GM19397 (cell line): ENCODE measurements at regions not wholly inside any gene's neighbourhood (a gene's known extent, or its start where the extent isn't known, plus 50 kb on each side); places are given as distances from the start of the nearest gene placed in this dataset.
A peak's percentile ranks its signal among the peaks of the same experiment; 100 is the strongest.
"Not testable (repeated sequence)": the region's sequence is repeated elsewhere in the genome, so short reads cannot be mapped to it uniquely, and the experiment has no call there.

Experiments
- ATAC-seq: cut with Tn5 transposase; IDR thresholded peaks from one replicate; pipeline ENCODE4 v1.9.1; 2021; ENCODE audit warnings: mild to moderate bottlenecking, moderate library complexity; ENCODE audit not compliant: unreplicated experiment

DNA sequence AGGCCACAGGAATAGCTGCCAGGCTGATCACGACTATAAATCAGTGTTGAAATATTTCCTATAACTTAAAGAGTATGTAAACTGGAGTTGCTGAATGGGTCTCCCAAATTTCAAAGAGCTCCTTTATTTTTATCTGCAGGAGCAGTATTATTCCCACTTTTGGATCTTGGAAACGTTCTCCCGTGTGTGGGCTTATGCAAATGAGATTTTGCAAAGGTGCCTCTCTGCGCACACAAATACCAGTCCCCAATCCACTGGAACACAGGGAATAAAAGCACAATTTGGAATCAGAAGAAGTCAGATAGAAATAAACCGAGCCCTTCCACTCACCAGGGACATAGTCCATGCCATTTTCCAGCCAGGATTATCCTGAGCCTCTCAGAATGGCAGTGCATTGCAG, 350.2 kb upstream of the CELF2 start:
- no peak for ATAC-seq

DNA sequence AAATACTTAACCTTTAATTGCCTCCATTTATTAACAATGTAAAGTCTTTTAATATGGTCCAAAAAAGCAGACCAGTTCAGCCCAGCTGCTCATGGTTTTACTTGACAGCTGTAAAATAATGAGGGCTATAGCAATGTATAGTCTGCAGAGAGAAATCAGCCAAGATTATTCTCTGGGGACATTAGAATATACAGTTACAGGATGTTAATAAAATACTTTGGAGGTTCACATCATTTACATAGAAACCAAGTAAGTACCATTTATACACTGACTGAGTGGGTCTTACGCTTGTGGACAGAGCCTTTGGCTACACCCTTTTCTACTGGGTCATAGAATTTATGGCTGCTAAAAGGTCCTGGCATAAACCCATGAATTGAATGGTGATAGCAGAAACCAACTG, 340.7 kb upstream of the CELF2 start:
- ATAC-seq, result no peak

DNA sequence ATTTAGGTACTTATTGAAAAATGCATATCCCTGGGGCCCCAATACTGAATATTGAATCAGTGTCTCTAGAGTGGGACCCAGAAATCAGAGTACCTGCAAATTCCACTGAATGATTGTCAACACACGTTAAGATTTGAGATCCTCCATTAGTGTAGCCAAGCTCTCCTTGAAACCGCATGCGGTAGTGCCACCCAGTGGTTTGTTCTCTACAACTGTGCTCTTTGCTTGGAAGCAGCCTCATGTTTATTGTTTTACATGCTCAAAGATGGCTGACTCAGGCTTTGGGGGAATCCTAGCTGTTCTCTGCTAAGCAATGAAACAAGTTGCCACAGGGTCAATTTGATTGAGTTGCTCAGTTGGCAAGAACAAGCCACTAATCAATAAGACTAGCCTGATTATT, 340.2 kb upstream of the CELF2 start:
- peak; percentile 60 for ATAC-seq

DNA sequence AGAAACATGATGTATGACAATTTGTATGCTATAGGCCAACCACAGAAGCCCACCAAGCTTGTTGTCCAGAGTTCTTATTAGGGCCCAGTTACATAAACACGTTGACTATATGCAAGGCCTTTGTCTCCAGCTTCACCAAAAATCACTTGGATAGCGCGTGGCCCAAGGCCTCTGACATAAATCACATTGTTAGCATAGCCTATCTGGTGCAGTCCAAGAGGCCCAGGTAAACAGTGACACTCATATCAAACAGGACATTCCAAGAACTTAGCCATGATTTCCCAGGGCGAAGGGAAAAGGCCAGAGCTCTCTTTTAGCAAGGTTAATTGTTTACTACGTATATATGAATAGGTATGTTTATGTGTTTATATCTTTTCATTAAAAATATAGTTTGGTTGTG, 337.2 kb upstream of the CELF2 start:
- ATAC-seq, result no peak

DNA sequence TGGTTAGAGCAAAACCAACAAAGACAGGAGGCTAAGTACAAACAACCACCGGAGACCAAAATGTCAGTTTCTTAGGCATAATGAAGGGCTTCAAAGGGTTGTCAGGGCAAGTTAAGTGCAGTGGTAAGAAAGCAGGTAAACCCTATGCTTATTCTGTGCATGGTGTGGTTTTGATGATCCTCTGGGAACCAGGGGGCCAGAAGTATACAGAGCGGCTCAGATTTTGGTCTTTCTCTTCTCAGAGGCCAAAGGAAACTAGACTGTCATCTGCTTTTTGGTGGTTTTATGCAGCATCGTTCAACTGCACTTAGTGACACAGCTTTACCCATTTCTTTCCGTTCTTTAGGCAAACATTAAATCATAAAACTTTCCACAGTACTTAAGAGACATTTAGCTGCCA, 332.7 kb upstream of the CELF2 start:
- no peak for ATAC-seq

DNA sequence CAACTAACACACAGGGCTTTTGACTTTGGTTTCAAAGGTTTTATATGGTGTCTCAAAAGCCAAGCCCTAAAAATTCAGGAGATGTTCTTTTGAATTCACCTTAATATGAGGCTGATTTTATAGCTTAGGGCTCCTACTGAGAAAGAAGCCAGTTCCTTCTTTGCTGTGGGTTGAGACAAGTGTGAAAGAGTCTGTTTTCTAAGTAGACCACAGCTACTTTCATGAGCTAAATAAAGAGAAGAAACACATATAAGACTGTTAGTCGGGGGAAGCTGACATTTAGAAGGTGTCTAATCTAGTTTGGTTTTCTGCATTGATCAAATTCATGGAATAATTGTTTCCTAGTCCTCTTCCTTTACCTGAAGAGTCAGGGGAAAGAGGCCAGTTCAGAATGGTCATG, 332.1 kb upstream of the CELF2 start:
- no peak for ATAC-seq

DNA sequence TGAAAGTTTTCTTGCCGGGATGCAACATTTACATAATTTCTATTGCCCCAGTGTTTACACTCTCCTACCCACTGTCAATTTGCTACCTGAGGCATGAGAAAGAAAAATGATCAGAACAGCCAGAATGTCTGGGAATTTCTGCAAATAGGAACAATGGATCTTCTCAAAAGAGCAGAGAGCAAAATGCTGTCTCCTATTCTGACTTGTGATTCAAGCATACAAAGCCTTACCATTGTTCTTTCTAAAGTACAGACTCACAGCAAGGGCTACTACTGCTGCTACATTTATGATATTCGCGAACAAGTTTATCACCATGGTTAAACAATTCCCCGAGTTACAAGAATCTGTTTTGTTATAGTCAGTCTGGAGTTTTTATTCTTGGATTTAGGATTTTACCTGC, 329.9 kb upstream of the CELF2 start:
- ATAC-seq, result no peak

DNA sequence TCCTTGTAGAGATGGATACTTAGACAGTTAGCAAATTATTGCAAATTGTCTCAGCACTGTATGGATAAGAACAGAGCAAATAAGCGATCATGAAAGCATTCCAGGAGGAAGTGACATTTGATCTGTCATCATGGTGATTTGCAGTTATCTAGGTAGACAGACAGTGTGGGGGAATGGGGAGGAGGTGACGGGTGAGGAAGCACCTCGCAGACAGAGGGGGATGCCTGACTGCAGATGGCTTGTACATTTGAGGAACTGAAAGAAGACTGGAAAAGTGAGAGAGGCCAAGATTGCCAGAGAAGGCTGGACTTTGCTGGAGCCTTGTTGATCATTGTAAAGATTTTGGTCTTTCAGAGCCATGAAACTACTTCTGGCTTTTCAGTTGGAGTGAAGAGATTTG, 318.2 kb upstream of the CELF2 start:
- ATAC-seq, result no peak

DNA sequence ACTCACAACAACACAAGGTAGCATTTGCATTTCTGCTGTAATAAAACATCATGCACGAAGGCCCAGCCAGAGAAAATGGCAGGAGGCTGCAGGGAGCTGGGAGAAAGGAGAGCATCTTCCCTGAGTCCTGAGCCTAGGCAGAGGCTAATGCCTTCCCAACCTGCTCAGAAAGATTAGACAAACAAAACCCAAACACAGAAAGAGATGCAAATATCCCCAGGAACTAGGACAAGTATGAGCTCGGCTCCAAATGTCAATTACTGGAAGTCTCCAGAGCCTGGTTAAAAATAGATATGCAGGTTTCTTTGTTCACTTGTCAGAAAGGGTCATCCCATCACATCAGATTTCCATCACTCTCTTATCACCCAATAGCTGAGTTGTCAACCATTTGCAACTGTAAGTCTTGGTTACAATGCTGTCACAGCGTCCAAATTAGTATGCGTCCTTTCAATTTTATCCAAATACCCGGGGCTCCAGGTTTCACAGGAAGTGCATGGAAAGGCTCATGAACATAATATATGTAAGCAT, 316.5 kb upstream of the CELF2 start:
- ATAC-seq, result no peak

DNA sequence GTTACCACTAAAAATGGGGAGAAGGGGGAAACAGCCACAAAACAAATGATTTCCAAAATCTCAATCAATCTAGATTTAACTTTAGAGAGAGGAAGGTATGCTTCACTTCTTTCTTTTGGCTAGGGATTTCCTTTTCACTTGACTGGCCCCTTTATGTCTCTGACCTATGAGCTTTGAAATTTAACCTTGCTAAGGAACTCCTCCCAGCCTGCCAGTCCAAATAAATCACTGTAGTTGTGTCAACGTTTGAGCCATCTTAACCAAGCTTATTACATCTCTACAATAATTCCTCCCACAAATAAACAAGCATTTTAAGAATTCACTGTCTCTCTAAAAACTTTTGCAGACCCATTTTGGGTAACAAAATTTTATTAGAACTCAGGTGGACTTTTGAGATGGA, 315.5 kb upstream of the CELF2 start:
- no peak for ATAC-seq

DNA sequence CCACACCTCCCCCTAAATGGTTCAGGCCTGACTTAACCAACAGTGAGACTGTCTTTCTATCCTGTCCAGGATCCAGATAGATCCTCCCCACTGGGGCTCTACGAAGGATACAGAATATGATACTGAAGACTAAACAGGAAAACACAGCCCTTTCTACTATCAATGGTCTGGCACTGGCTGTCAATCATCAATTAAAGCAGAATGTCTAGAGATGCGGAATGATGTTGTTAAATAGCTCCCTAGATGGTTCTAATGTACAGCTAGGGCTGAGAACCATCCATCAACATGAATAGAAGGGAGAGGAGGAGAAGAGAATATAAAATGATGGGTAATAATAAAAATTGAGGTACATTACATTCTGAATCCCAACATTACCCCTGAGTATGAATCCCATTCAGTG, 314.3 kb upstream of the CELF2 start:
- ATAC-seq, result no peak

DNA sequence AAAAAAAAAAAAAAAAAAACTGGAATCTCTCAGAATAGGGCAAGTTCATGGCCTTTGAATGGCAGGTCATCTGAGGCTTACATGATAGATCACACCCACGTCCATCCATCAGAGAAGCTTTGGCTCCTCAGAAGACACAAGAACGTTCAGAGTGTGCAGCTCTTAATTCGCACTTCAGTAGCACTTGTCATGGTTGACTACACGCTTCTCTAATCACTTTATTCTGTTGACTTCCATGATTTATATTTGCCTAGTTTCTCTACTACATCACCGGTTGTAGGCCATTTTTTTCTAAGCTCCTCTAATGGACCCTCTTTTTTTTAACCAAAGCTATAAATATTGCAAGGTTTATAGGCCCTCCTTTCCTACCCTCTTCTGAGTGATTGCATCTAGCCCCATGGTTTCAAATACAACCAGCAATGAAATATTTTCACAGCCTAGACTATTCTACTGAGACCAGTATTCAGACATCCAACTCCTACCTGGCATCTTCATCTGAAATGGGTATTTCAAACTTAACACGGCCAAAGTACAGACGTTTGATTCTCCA, 305.4 kb upstream of the CELF2 start:
- no peak for ATAC-seq

DNA sequence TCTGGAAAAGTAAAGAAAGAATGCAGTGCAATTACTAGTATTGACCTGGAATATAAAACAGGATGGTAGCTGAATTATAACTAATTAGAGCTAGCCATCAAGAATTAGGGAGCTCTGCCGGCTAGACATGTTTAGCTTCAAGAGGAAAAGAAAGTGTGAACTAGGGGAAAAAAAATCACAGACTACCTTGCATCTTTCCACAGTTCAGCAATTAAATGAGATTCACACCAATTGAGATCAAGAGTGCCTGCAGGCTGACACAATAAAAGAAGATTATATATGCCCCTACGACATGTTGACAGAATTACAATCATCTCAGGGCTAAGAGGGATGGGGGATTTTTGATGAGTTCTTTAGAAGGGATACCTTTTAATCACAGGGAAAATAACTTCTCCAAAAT, 303.3 kb upstream of the CELF2 start:
- ATAC-seq, result no peak

DNA sequence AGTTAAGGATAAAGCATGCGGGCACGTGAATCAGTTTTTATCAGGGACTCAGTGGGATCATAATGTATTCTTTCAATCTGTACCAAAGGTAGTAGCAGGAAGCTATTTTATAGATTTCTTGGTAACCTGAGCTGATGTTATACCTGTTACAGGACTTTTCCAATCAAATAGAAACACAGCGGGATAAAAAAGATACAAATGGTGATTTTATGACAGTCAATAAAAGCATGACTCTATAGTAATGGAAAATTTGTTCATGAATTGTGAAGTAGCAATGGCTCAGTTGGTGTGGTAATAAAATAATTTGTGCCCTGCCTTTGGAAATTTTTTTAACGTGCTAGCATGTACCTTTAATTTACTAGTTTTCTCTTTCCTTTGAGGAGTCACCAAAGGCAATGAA, 300.7 kb upstream of the CELF2 start:
- ATAC-seq, result no peak

DNA sequence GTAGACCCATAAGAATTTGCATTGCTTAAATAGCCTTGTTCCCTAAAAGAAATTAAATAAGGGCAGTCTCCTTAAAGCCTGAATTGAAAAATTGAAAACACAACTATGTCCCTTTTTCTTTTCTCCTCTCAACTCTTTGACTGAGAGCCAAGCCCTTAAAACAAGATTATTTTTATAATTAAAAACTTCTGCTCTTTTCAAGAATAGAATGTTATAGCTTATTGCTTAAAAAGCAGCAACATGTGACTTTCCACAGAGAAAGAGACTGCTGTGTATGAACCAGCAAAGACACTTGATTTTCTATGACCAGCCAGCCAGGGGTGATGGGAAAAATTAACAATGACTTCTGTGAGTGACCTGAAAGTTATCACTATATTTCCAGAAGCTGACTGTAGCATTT, 295.2 kb upstream of the CELF2 start:
- no peak for ATAC-seq

DNA sequence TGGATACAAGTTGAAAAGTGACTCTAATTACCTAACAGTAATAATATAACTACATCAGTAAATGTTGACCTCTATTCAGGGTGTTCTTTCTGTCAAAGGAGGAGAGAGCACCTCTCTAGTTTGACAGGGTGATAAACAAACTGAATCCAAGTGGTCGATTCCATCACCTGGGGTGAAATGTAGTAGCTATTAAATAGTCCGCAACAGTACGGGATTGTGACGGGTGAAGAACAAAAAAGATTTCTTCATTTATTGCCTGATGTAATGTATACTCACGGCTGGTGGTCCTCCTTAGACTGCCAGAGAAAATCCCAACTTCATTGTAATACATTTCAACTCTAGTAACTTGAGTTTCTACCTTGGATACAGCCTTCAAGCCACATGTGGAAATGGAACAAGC, 292.5 kb upstream of the CELF2 start:
- ATAC-seq, result no peak

DNA sequence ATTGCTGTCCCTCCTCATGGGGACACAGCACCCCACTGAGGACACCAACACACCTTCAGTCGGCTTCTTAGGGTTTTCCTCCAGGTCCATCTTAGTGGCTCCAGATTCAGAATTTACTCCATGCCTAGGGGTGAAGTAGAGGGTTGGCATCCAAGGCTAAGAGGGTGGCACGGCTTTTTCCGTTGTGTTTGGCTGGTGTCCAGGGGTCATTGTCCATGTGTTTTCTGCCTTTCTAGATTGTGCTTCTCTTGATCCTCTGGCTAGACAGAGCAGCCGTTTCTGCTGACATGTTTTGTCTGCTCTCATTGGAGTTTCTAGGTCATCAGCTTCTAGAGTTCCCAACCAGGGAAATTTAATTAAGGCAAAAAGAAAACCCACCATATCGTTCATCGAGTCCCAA, 291.6 kb upstream of the CELF2 start:
- ATAC-seq, result no peak

DNA sequence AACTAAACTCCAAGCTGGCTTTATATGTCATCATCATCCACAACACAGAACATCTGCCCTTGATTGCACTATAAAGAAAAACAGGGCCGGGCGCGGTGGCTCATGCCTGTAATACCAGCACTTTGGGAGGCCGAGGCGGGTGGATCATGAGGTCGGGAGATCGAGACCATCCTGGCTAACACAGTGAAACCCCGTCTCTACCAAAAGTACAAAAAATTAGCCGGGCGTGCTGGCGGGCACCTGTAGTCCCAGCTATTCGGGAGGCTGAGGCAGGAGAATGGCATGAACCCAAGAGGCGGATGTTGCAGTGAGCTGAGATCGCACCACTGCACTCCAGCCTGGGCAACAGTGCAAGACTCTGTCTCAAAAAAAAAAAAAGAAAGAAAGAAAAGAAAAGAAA, 290.3 kb upstream of the CELF2 start:
- ATAC-seq, result not testable (repeated sequence)

DNA sequence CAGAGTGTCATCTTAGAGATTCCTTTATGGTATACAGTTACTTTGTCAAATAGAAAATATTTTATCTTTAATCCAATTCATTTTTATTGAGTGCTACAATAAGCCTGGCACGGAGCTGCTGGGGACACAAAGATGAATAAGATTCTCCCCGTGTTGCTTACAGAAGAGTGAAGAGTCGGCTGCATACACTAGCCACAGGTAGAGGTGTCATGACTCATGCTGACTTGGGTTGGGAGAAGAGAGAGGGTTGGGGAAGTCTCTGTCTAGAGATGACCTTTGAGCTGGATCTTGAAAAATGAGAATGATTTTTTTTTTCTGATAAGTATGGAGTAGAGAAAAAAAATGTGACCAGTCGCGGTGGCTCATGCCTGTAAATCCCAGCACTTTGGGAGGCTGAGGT, 289.9 kb upstream of the CELF2 start:
- ATAC-seq, result no peak

DNA sequence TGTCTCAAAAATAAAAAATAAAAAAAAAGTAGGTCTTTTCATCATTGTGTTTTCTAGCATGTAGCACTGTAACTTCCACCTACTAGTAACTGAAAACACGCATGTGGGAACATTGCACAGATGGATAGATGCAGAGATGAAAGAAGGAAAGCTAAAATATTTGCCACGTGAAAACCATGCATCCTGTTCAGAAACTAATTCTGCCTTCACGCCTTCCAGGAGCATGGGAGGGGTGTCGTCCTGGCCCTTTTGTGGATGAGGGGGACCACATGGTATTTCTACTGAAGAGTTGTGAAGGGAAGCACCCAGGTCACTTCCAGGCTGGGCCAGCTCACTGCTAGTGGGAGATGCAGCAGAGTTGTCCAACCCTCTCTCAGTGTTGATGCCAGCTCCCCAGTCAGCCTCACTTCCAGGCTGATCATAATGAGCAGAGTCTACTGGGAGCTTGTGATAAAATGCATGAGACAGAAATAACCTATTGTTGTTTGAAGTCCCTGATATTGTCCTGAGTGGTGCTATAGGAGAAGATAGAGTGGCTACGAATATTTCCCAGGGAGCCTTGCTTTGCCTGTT, 287.1 kb upstream of the CELF2 start:
- no peak for ATAC-seq

DNA sequence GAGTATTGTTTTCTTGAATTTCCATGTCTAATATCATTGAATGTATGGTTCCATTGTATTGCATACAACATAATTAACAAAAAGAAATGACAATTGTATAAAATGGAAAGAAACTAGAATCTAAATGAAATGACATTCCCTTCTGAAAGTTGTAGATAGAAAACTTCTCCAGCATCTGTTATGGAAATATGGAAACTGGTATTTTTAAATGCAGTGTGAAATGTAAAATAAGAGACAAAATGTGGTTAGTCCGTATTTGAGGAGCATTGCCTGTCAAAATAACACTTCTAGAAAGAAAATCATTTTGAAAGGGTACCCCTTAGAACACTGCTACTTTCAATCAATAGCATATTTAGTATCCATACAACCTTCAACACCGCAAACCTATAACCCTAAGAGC, 286.3 kb upstream of the CELF2 start:
- ATAC-seq, result no peak

DNA sequence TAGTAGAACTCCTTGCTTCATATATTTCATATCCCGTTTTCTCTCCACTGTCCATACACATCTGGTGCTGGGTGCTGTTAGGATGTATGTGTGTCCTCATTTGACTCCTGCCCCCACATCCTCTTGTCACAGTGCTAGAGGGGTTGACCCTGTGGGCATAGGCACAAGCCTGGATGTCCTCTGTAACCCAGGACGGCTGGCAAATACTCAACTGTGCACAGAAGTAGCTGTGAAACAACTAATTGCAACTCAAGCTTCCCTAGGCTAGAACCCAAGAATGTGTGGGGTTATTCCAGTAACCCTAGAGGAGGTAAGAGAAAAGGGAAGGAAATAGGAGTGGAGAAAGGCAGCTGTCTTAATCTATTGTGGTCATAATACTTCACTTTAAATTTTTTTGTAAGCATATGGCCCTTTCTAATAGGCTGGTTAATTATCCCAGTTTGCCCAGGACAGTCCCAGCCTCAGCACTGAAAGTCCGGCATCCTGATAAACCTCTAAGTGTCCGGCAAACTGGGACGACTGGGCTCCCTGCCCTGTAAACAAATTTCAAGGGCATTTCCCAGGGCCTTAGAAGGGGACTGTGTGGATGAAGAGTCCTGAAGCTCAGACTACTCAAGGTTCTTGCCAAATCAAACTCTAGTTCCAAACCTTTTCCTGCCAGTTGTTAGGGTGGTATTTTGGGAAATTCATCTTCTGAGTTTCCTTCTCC, 283.2 kb upstream of the CELF2 start:
- no peak for ATAC-seq

DNA sequence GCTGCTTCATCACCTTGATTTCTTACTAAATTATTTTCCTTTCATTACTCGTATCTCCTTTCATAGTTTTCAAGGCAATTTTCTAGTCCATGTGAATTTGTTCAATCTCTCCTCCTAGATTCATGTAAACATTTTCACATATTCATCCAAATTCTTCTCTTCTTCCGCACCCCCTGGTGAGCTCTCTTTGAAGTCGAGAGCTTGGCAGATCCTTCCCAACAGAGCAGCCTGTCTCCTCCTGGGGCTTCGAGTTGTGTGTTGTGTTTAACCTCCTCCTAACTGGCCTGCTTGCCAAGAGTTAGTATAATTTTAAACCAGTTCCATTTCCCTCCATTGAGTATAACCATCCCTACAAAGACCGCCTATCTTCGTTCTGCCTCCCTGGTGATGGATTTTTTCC, 272.4 kb upstream of the CELF2 start:
- ATAC-seq, result no peak
